ENCODE measurements at regions not wholly inside any gene's neighbourhood (a gene's known extent, or its start where the extent isn't known, plus 50 kb on each side); places are given as distances from the start of the nearest gene placed in this dataset.

DNA sequence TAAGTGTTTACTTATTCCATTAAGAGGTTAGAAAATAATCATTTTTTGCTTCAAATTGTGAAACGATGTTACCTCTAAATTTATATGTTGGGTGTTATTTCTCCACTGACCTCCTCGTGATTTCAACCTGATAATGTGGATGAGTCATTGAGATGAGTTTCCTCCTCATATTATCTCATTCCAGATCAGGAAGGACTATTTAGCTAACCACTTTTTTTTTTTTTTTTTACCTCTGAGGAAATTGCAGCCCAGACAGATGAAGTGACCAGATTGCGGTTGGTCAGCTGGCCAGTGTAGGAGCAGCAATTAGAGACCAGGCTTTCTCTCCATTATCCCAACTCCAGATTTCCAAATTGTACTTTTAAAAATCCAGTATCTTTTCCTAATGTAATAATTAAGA, 248.7 kb downstream of the FZD1 start:
- H4K20me1 ChIP-seq (ENCODE audit: control insufficient read depth, insufficient read depth, low read depth, low read length): no peaks in the 10 kb centered on the region
- no peaks in the 10 kb centered on the region for H3K79me2 ChIP-seq (ENCODE audit: control insufficient read depth, low read length)
- no peak overlapping the region for H3K27ac ChIP-seq (ENCODE audit: low read depth, low read length)
- H3K4me2 ChIP-seq (ENCODE audit: low read length): no peak overlapping the region
- no peak overlapping the region for H3K4me3 ChIP-seq (ENCODE audit: low read length)
- no peaks in the 10 kb centered on the region for H3K27me3 ChIP-seq (ENCODE audit: control insufficient read depth, low read length)
- H3K36me3 ChIP-seq (ENCODE audit: control insufficient read depth, low read length): no peaks in the 10 kb centered on the region
- H3K4me1 ChIP-seq (ENCODE audit: control insufficient read depth, low read length): no peaks in the 10 kb centered on the region
- no peaks in the 10 kb centered on the region for H3K9me3 ChIP-seq (ENCODE audit: control insufficient read depth, insufficient read depth, low read length)
- no peaks in the 10 kb centered on the region for H3F3A ChIP-seq (ENCODE audit: control insufficient read depth, insufficient read depth)
- no peaks in the 10 kb centered on the region for H3K9me2 ChIP-seq (replicated peaks; ENCODE audit: control insufficient read depth, low read length)
- TF ChIP-seq, protein P1, sequence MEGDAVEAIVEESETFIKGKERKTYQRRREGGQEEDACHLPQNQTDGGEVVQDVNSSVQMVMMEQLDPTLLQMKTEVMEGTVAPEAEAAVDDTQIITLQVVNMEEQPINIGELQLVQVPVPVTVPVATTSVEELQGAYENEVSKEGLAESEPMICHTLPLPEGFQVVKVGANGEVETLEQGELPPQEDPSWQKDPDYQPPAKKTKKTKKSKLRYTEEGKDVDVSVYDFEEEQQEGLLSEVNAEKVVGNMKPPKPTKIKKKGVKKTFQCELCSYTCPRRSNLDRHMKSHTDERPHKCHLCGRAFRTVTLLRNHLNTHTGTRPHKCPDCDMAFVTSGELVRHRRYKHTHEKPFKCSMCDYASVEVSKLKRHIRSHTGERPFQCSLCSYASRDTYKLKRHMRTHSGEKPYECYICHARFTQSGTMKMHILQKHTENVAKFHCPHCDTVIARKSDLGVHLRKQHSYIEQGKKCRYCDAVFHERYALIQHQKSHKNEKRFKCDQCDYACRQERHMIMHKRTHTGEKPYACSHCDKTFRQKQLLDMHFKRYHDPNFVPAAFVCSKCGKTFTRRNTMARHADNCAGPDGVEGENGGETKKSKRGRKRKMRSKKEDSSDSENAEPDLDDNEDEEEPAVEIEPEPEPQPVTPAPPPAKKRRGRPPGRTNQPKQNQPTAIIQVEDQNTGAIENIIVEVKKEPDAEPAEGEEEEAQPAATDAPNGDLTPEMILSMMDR (IDR thresholded peaks at IDR 0.05; ENCODE audit: low read depth, low read length, poor library complexity, severe bottlenecking): no peak
- TF ChIP-seq EZH2phosphoT487 (IDR thresholded peaks at IDR 0.05; ENCODE audit: borderline replicate concordance, low read length): no peak

DNA sequence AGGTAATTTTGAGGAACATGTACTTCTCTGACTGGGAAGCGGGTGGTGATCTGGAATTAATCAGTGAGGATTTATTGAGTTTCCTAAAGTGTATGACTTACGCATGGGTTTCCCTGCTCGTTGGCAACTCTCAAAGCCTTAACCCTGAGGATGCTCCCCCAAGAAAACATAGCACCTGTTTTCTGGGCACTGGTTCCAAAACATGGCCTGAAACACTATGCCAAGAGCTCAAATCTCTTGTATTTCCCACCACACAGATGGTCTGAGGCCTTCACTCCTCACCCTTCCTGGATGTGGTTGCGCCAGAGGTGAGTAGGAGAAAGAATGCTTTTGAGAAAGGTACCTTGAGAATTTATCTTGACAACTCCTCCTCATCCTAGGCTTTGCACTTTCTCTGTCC, 250.4 kb downstream of the FZD1 start:
- no peak overlapping the region for H3K4me2 ChIP-seq (ENCODE audit: low read length)
- no peaks in the 10 kb centered on the region for H3K9me2 ChIP-seq (replicated peaks; ENCODE audit: control insufficient read depth, low read length)
- no peaks in the 10 kb centered on the region for H3K79me2 ChIP-seq (ENCODE audit: control insufficient read depth, low read length)
- H3K27me3 ChIP-seq (ENCODE audit: control insufficient read depth, low read length): 0 out of 2 replicates have a peak, but pooled peaks cover 3% of the 10 kb centered on the region
- H3K36me3 ChIP-seq (ENCODE audit: control insufficient read depth, low read length): no peaks in the 10 kb centered on the region
- no peaks in the 10 kb centered on the region for H3F3A ChIP-seq (ENCODE audit: control insufficient read depth, insufficient read depth)
- TF ChIP-seq EZH2phosphoT487 (IDR thresholded peaks at IDR 0.05; ENCODE audit: borderline replicate concordance, low read length): no peak
- TF ChIP-seq, protein P1 (IDR thresholded peaks at IDR 0.05; ENCODE audit: low read depth, low read length, poor library complexity, severe bottlenecking): no peak
- no peak overlapping the region for H3K4me3 ChIP-seq (ENCODE audit: low read length)
- no peak overlapping the region for H3K27ac ChIP-seq (ENCODE audit: low read depth, low read length)
- no peaks in the 10 kb centered on the region for H4K20me1 ChIP-seq (ENCODE audit: control insufficient read depth, insufficient read depth, low read depth, low read length)
- H3K9me3 ChIP-seq (ENCODE audit: control insufficient read depth, insufficient read depth, low read length): no peaks in the 10 kb centered on the region
- H3K4me1 ChIP-seq (ENCODE audit: control insufficient read depth, low read length): no peaks in the 10 kb centered on the region

DNA sequence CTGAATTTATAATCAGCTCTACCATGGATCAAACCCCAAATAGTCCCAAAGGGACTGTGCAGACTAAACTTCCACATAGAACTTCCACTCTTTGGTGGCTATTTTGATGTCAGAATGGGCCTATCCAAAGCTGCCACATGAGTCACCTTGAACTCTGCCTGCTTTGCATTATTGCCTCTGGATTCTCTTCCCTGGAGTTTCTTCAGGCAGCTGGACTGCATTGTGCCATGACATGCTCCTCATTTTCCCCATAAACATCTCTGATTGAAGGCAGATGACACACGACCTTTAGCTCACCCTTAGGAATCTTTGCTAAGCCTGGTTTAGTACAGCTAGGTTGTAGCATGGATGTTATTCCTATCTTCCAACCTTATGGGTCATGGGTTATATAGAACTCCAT, 251.7 kb downstream of the FZD1 start:
- H3K9me3 ChIP-seq (ENCODE audit: control insufficient read depth, insufficient read depth, low read length): no peaks in the 10 kb centered on the region

DNA sequence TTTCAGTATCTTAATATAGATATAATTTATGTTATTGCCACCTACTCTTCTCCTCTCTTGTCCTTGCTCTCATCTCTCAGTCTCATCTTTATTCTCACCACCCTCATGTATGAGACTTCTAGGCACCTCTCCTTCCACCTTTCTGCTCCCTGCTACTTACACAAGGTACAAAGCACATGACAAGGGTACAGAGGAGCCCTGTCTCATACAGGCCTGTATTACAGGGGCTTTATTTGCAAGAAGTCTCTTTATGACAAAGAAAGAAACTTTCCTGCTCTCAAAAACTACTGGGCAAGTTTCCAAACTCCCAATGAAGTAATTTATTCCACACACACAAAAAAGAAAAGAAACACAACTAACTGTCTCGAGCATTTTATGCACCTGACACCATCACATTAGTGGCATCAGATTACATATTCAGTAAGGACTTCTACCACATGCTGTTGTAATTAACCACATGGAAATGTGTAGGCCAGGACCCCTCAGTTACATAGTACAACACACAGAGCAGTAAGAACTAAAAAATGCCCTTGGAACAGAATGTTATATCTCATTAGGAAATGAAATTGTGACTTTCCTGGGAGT, 253.1 kb downstream of the FZD1 start:
- 0 out of 2 replicates have a peak, but pooled peaks cover 3% of the 10 kb centered on the region for H3K27me3 ChIP-seq (ENCODE audit: control insufficient read depth, low read length)
- H3K27ac ChIP-seq (ENCODE audit: low read depth, low read length): no peak overlapping the region
- H3K36me3 ChIP-seq (ENCODE audit: control insufficient read depth, low read length): no peaks in the 10 kb centered on the region
- TF ChIP-seq, protein P1 (IDR thresholded peaks at IDR 0.05; ENCODE audit: low read depth, low read length, poor library complexity, severe bottlenecking): no peak
- H3K4me3 ChIP-seq (ENCODE audit: low read length): no peak overlapping the region
- H3K9me3 ChIP-seq (ENCODE audit: control insufficient read depth, insufficient read depth, low read length): no peaks in the 10 kb centered on the region
- H3K9me2 ChIP-seq (replicated peaks; ENCODE audit: control insufficient read depth, low read length): no peaks in the 10 kb centered on the region
- no peaks in the 10 kb centered on the region for H3K79me2 ChIP-seq (ENCODE audit: control insufficient read depth, low read length)
- H3K4me1 ChIP-seq (ENCODE audit: control insufficient read depth, low read length): no peaks in the 10 kb centered on the region
- H4K20me1 ChIP-seq (ENCODE audit: control insufficient read depth, insufficient read depth, low read depth, low read length): no peaks in the 10 kb centered on the region
- no peak overlapping the region for H3K4me2 ChIP-seq (ENCODE audit: low read length)
- no peaks in the 10 kb centered on the region for H3F3A ChIP-seq (ENCODE audit: control insufficient read depth, insufficient read depth)

More for the DNA sequence above, 251.7 kb downstream of the FZD1 start:
- Histone ChIP-seq H4K20me1 (ENCODE audit: control insufficient read depth, insufficient read depth, low read depth, low read length) (no peaks in the 10 kb centered on the region), H3K79me2 (ENCODE audit: control insufficient read depth, low read length) (no peaks in the 10 kb centered on the region), H3K4me1 (ENCODE audit: control insufficient read depth, low read length) (no peaks in the 10 kb centered on the region), H3K36me3 (ENCODE audit: control insufficient read depth, low read length) (no peaks in the 10 kb centered on the region), H3K27me3 (ENCODE audit: control insufficient read depth, low read length) (0 out of 2 replicates have a peak, but pooled peaks cover 3% of the 10 kb centered on the region), H3F3A (ENCODE audit: control insufficient read depth, insufficient read depth) (no peaks in the 10 kb centered on the region), H3K4me3 (ENCODE audit: low read length) (no peak overlapping the region), H3K27ac (ENCODE audit: low read depth, low read length) (no peak overlapping the region), H3K9me2 (replicated peaks; ENCODE audit: control insufficient read depth, low read length) (no peaks in the 10 kb centered on the region), H3K4me2 (ENCODE audit: low read length) (no peak overlapping the region)
- TF ChIP-seq EZH2phosphoT487 (IDR thresholded peaks at IDR 0.05; ENCODE audit: borderline replicate concordance, low read length): no peak

Measured in DOHH2 (cell line).